ENCODE measurements at regions not wholly inside any gene's neighbourhood (a gene's known extent, or its start where the extent isn't known, plus 50 kb on each side); places are given as distances from the start of the nearest gene placed in this dataset.

GRCh38 chr4:11847167-11847566 lies 418.5 kb upstream of the HS3ST1 start:
- TF ChIP-seq CTCF (IDR thresholded peaks at IDR 0.05) (no peak), POLR2A (IDR thresholded peaks at IDR 0.05) (no peak)
